ENCODE measurements at regions not wholly inside any gene's neighbourhood (a gene's known extent, or its start where the extent isn't known, plus 50 kb on each side); places are given as distances from the start of the nearest gene placed in this dataset.

- 71% methylated on average over 2 of the region's 2 CpGs for WGBS
- no peak overlapping the region for H3K27ac ChIP-seq (ENCODE audit: low read depth in 1 of 2, low read length in 2 of 2)
- H3K36me3 ChIP-seq (ENCODE audit: control insufficient read depth in 4 of 4, insufficient read depth in 3 of 4, low read depth in 1 of 4, low read length in 3 of 4) = no peaks in the 10 kb centered on the region
- H3K9ac ChIP-seq (ENCODE audit: low read depth in 1 of 2, low read length in 2 of 2) = no peak overlapping the region
- H3K27me3 ChIP-seq (ENCODE audit: control insufficient read depth in 4 of 4, insufficient read depth in 4 of 4, low read length in 3 of 4) = no peaks in the 10 kb centered on the region
- no peak for DNase-seq (ENCODE audit: low spot score)
- H3K9me3 ChIP-seq (ENCODE audit: control insufficient read depth in 4 of 4, low read length in 3 of 4) = peaks cover 0 to 4% (median 0%) of the 10 kb centered on the region in 4 donors
- no peak overlapping the region for H3K4me3 ChIP-seq (ENCODE audit: low read depth in 1 of 3, low read length in 3 of 3)
- TF ChIP-seq RAD21 (IDR thresholded peaks at IDR 0.05) (no peak), FOXA2 (IDR thresholded peaks at IDR 0.05) (no peak), HNF4A (conservative IDR thresholded peaks at IDR 0.05) (no peak), HNF4G (IDR thresholded peaks at IDR 0.05) (no peak), TAF1 (conservative IDR thresholded peaks at IDR 0.05) (no peak), EGR1 (IDR thresholded peaks at IDR 0.05; ENCODE audit: low read depth in 2 of 2) (no peak)
- TF ChIP-seq, protein P1, sequence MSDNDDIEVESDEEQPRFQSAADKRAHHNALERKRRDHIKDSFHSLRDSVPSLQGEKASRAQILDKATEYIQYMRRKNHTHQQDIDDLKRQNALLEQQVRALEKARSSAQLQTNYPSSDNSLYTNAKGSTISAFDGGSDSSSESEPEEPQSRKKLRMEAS (IDR thresholded peaks at IDR 0.05) = no peak
- no peaks in the 10 kb centered on the region for H3K4me1 ChIP-seq (ENCODE audit: control insufficient read depth in 4 of 4, insufficient read depth in 4 of 4, low read length in 3 of 4)
These were observed 175.7 kb upstream of the SEMA6D start for GRCh38 chr15:47541562-47541961.

GRCh38 chr15:47542312-47542989 lies 174.9 kb upstream of the SEMA6D start:
- DNase-seq (ENCODE audit: low spot score) = no peak
- 71% methylated on average over 2 of the region's 2 CpGs for WGBS
- no peak overlapping the region for H3K27ac ChIP-seq (ENCODE audit: low read depth in 1 of 2, low read length in 2 of 2)
- H3K9me3 ChIP-seq (ENCODE audit: control insufficient read depth in 4 of 4, low read length in 3 of 4) = peaks cover 0 to 4% (median 0%) of the 10 kb centered on the region in 4 donors
- no peaks in the 10 kb centered on the region for H3K27me3 ChIP-seq (ENCODE audit: control insufficient read depth in 4 of 4, insufficient read depth in 4 of 4, low read length in 3 of 4)
- H3K4me1 ChIP-seq (ENCODE audit: control insufficient read depth in 4 of 4, insufficient read depth in 4 of 4, low read length in 3 of 4) = no peaks in the 10 kb centered on the region
- no peak overlapping the region for H3K4me3 ChIP-seq (ENCODE audit: low read depth in 1 of 3, low read length in 3 of 3)
- H3K36me3 ChIP-seq (ENCODE audit: control insufficient read depth in 4 of 4, insufficient read depth in 3 of 4, low read depth in 1 of 4, low read length in 3 of 4) = no peaks in the 10 kb centered on the region
- TF ChIP-seq, protein P1 (IDR thresholded peaks at IDR 0.05) = no peak
- TF ChIP-seq REST (IDR thresholded peaks at IDR 0.05) = no peak
- TF ChIP-seq, protein P2, sequence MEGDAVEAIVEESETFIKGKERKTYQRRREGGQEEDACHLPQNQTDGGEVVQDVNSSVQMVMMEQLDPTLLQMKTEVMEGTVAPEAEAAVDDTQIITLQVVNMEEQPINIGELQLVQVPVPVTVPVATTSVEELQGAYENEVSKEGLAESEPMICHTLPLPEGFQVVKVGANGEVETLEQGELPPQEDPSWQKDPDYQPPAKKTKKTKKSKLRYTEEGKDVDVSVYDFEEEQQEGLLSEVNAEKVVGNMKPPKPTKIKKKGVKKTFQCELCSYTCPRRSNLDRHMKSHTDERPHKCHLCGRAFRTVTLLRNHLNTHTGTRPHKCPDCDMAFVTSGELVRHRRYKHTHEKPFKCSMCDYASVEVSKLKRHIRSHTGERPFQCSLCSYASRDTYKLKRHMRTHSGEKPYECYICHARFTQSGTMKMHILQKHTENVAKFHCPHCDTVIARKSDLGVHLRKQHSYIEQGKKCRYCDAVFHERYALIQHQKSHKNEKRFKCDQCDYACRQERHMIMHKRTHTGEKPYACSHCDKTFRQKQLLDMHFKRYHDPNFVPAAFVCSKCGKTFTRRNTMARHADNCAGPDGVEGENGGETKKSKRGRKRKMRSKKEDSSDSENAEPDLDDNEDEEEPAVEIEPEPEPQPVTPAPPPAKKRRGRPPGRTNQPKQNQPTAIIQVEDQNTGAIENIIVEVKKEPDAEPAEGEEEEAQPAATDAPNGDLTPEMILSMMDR (IDR thresholded peaks at IDR 0.05; ENCODE audit: low read depth, low read length, missing input control) = no peak
- TF ChIP-seq RXRA (IDR thresholded peaks at IDR 0.05) = no peak
- TF ChIP-seq EGR1 (IDR thresholded peaks at IDR 0.05; ENCODE audit: low read depth in 2 of 2) = no peak
- no peak for TF ChIP-seq ATF3 (IDR thresholded peaks at IDR 0.05)
- TF ChIP-seq YY1 (IDR thresholded peaks at IDR 0.05) = no peak
- no peak for TF ChIP-seq FOXA2 (IDR thresholded peaks at IDR 0.05)
- TF ChIP-seq TAF1 (conservative IDR thresholded peaks at IDR 0.05) = no peak
- TF ChIP-seq GABPA (IDR thresholded peaks at IDR 0.05 in 1 of 2, conservative IDR thresholded peaks at IDR 0.05 in 1 of 2) = no peak
- no peak for TF ChIP-seq HNF4A (conservative IDR thresholded peaks at IDR 0.05)
- TF ChIP-seq JUND (IDR thresholded peaks at IDR 0.05) = no peak
- TF ChIP-seq, protein P3, sequence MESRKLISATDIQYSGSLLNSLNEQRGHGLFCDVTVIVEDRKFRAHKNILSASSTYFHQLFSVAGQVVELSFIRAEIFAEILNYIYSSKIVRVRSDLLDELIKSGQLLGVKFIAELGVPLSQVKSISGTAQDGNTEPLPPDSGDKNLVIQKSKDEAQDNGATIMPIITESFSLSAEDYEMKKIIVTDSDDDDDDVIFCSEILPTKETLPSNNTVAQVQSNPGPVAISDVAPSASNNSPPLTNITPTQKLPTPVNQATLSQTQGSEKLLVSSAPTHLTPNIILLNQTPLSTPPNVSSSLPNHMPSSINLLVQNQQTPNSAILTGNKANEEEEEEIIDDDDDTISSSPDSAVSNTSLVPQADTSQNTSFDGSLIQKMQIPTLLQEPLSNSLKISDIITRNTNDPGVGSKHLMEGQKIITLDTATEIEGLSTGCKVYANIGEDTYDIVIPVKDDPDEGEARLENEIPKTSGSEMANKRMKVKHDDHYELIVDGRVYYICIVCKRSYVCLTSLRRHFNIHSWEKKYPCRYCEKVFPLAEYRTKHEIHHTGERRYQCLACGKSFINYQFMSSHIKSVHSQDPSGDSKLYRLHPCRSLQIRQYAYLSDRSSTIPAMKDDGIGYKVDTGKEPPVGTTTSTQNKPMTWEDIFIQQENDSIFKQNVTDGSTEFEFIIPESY (IDR thresholded peaks at IDR 0.05) = no peak
- H3K9ac ChIP-seq (ENCODE audit: low read depth in 1 of 2, low read length in 2 of 2) = no peak overlapping the region
